ENCODE measurements at regions not wholly inside any gene's neighbourhood (a gene's known extent, or its start where the extent isn't known, plus 50 kb on each side); places are given as distances from the start of the nearest gene placed in this dataset.

DNA sequence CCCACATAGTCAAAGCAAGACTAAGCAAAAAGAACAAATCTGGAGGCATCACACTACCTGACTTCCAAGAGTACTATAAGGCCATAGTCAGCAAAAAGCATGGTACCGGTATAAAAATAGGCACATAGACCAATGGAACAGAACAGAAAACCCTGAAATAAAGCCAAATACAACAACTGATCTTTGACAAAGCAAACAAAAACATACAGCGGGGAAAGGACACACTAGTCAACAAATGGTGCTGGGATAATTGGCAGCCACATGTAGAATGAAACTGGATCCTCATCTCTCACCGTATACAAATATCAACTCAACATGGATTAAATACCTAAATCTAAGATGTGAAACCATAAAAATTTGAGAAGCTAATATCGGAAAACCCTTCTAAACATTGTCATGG is 819.3 kb upstream of the FRG1 start:
- Mint-ChIP-seq H3K4me3 (no peak overlapping the region), H3K4me1 (no peaks in the 10 kb centered on the region), H3K9me3 (peaks cover 11% of the 10 kb centered on the region), H3K27ac (no peak overlapping the region), H3K36me3 (ENCODE audit: low read depth) (no peaks in the 10 kb centered on the region), H3K27me3 (ENCODE audit: insufficient read depth) (no peaks in the 10 kb centered on the region)
- Histone ChIP-seq H3K9ac (ENCODE audit: extremely low read depth, low read length, poor library complexity, severe bottlenecking) (no peak overlapping the region), H3K36me3 (ENCODE audit: control insufficient read depth, insufficient read depth, low read length) (no peaks in the 10 kb centered on the region), H3K27me3 (ENCODE audit: control insufficient read depth, insufficient read depth, low read length, poor library complexity, severe bottlenecking) (no peaks in the 10 kb centered on the region), H3K27ac (ENCODE audit: low read depth, low read length) (no peak overlapping the region), H3K9me3 (ENCODE audit: control insufficient read depth, low read length) (no peaks in the 10 kb centered on the region), H3K4me1 (ENCODE audit: control insufficient read depth, insufficient read depth, low read length) (no peaks in the 10 kb centered on the region), H3K4me3 (ENCODE audit: low read length) (no peak overlapping the region)
- 94 to 96% methylated on average over 3 to 4 of the region's 4 CpGs for WGBS, 2 experiments (ENCODE audit: insufficient coverage in 1 of 2, insufficient read length in 1 of 2)
- TF ChIP-seq, protein P1, sequence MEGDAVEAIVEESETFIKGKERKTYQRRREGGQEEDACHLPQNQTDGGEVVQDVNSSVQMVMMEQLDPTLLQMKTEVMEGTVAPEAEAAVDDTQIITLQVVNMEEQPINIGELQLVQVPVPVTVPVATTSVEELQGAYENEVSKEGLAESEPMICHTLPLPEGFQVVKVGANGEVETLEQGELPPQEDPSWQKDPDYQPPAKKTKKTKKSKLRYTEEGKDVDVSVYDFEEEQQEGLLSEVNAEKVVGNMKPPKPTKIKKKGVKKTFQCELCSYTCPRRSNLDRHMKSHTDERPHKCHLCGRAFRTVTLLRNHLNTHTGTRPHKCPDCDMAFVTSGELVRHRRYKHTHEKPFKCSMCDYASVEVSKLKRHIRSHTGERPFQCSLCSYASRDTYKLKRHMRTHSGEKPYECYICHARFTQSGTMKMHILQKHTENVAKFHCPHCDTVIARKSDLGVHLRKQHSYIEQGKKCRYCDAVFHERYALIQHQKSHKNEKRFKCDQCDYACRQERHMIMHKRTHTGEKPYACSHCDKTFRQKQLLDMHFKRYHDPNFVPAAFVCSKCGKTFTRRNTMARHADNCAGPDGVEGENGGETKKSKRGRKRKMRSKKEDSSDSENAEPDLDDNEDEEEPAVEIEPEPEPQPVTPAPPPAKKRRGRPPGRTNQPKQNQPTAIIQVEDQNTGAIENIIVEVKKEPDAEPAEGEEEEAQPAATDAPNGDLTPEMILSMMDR (conservative IDR thresholded peaks at IDR 0.05), result no peak
- DNase-seq, result no peak

GRCh38 chr4:189124149-189124758 is 816.4 kb upstream of the FRG1 start:
- no peak overlapping the region for H3K27ac ChIP-seq (ENCODE audit: low read depth, low read length)
- H3K9me3 ChIP-seq (ENCODE audit: control insufficient read depth, low read length), result no peaks in the 10 kb centered on the region
- H3K4me1 Mint-ChIP-seq, result no peaks in the 10 kb centered on the region
- no peaks in the 10 kb centered on the region for H3K4me1 ChIP-seq (ENCODE audit: control insufficient read depth, insufficient read depth, low read length)
- H3K4me3 Mint-ChIP-seq, result no peak overlapping the region
- no peak overlapping the region for H3K4me3 ChIP-seq (ENCODE audit: low read length)
- H3K27me3 ChIP-seq (ENCODE audit: control insufficient read depth, insufficient read depth, low read length, poor library complexity, severe bottlenecking), result no peaks in the 10 kb centered on the region
- TF ChIP-seq, protein P1 (conservative IDR thresholded peaks at IDR 0.05), result peak; percentile 83
- WGBS, 2 experiments (ENCODE audit: insufficient coverage in 1 of 2, insufficient read length in 1 of 2), result 52 to 62% methylated on average over 3 to 10 of the region's 10 CpGs
- H3K27me3 Mint-ChIP-seq (ENCODE audit: insufficient read depth), result no peaks in the 10 kb centered on the region
- DNase-seq, result peak; percentile 67
- peaks cover 14% of the 10 kb centered on the region for H3K9me3 Mint-ChIP-seq
- H3K9ac ChIP-seq (ENCODE audit: extremely low read depth, low read length, poor library complexity, severe bottlenecking), result no peak overlapping the region
- no peak overlapping the region for H3K27ac Mint-ChIP-seq
- H3K36me3 Mint-ChIP-seq (ENCODE audit: low read depth), result no peaks in the 10 kb centered on the region
- no peaks in the 10 kb centered on the region for H3K36me3 ChIP-seq (ENCODE audit: control insufficient read depth, insufficient read depth, low read length)

- Mint-ChIP-seq H3K36me3 (ENCODE audit: low read depth) (no peaks in the 10 kb centered on the region), H3K27me3 (ENCODE audit: insufficient read depth) (no peaks in the 10 kb centered on the region), H3K27ac (no peak overlapping the region), H3K9me3 (peaks cover 14% of the 10 kb centered on the region), H3K4me3 (no peak overlapping the region), H3K4me1 (no peaks in the 10 kb centered on the region)
- Histone ChIP-seq H3K27ac (ENCODE audit: low read depth, low read length) (no peak overlapping the region), H3K4me3 (ENCODE audit: low read length) (no peak overlapping the region), H3K36me3 (ENCODE audit: control insufficient read depth, insufficient read depth, low read length) (no peaks in the 10 kb centered on the region), H3K27me3 (ENCODE audit: control insufficient read depth, insufficient read depth, low read length, poor library complexity, severe bottlenecking) (no peaks in the 10 kb centered on the region), H3K4me1 (ENCODE audit: control insufficient read depth, insufficient read depth, low read length) (no peaks in the 10 kb centered on the region), H3K9me3 (ENCODE audit: control insufficient read depth, low read length) (no peaks in the 10 kb centered on the region), H3K9ac (ENCODE audit: extremely low read depth, low read length, poor library complexity, severe bottlenecking) (no peak overlapping the region)
- no peak for DNase-seq
- 93 to 100% methylated on average over 1 to 4 of the region's 4 CpGs for WGBS, 2 experiments (ENCODE audit: insufficient coverage in 1 of 2, insufficient read length in 1 of 2)
- TF ChIP-seq, protein P1 (conservative IDR thresholded peaks at IDR 0.05), result no peak
Measured at GRCh38 chr4:189124791-189125190, 815.9 kb upstream of the FRG1 start.

All from endodermal cell (in vitro differentiated cells).